CD14-positive monocyte (primary cell): ENCODE measurements at regions not wholly inside any gene's neighbourhood (a gene's known extent, or its start where the extent isn't known, plus 50 kb on each side); places are given as distances from the start of the nearest gene placed in this dataset.
"Not testable (repeated sequence)": the region's sequence is repeated elsewhere in the genome, so short reads cannot be mapped to it uniquely, and the experiment has no call there.

ENCODE experiments used
- DNase-seq, 3 donors: peaks; one replicate each; pipeline ENCODE4 v3.0.0-alpha.2; 2011 to 2022
- H2AFZ ChIP-seq: 2 replicates; pipeline ENCODE4 v1.6.0; 2012; ENCODE audit warnings: mild to moderate bottlenecking, low read depth, low read length, inconsistent platforms; ENCODE audit not compliant: insufficient read depth, poor library complexity, severe bottlenecking
- H3K27ac ChIP-seq, 2 donors: 1 replicate in 1 of 2; 2 replicates in 1 of 2; pipeline ENCODE4 v1.5.1; 2012 to 2013; ENCODE audit warnings: low read length in 2 of 2, control low read depth in 1 of 2, inconsistent platforms in 1 of 2, low read depth in 1 of 2, mild to moderate bottlenecking in 1 of 2
- H3K27me3 ChIP-seq, 2 donors: one replicate each; pipeline versions ENCODE4 v1.6.0 to v1.6.1; 2011 to 2013; ENCODE audit warnings: low read length in 2 of 2; ENCODE audit not compliant: control insufficient read depth in 2 of 2, insufficient read depth in 2 of 2
- H3K36me3 ChIP-seq, 2 donors: replicated peaks in 1 of 2; 1 replicate in 1 of 2; 2 replicates in 1 of 2; pipeline versions ENCODE4 v1.5.1 to v1.6.1; 2012 to 2013; ENCODE audit warnings: low read length in 2 of 2, control low read depth in 1 of 2, inconsistent platforms in 1 of 2, mild to moderate bottlenecking in 1 of 2; ENCODE audit not compliant: insufficient read depth in 2 of 2, control insufficient read depth in 1 of 2
- H3K4me1 ChIP-seq, 2 donors: 1 replicate in 1 of 2; 2 replicates in 1 of 2; pipeline versions ENCODE4 v1.5.1 to v1.6.1; 2012 to 2013; ENCODE audit warnings: low read length in 2 of 2, control low read depth in 1 of 2, inconsistent platforms in 1 of 2, mild to moderate bottlenecking in 1 of 2, moderate library complexity in 1 of 2; ENCODE audit not compliant: insufficient read depth in 2 of 2, control insufficient read depth in 1 of 2
- H3K4me2 ChIP-seq: replicated peaks from 2 replicates; pipeline ENCODE3; 2012; ENCODE audit warnings: low read length, moderate library complexity, mild to moderate bottlenecking; ENCODE audit not compliant: poor library complexity, severe bottlenecking; ENCODE audit errors: extremely low read depth
- H3K4me3 ChIP-seq, 3 experiments: fragments of 200-600 bp in 1 of 3; sonication (generic) in 1 of 3; replicated peaks in 1 of 3; 1 replicate in 2 of 3; 2 replicates in 1 of 3; pipeline ENCODE4 v1.5.1; 2011 to 2013; ENCODE audit warnings: low read length in 3 of 3, mild to moderate bottlenecking in 3 of 3, control low read depth in 2 of 3, low read depth in 2 of 3, inconsistent platforms in 1 of 3, moderate library complexity in 1 of 3
- H3K79me2 ChIP-seq: 2 replicates; pipeline ENCODE4 v1.6.0; 2012; ENCODE audit warnings: mild to moderate bottlenecking, control low read depth, inconsistent platforms, low read length, moderate library complexity; ENCODE audit not compliant: insufficient read depth
- H3K9ac ChIP-seq: 2 replicates; pipeline ENCODE4 v1.6.0; 2017; ENCODE audit warnings: low read length, mild to moderate bottlenecking; ENCODE audit not compliant: insufficient read depth, poor library complexity, severe bottlenecking
- H3K9me3 ChIP-seq, 2 donors: replicated peaks in 1 of 2; 1 replicate in 1 of 2; 2 replicates in 1 of 2; pipeline versions ENCODE4 v1.5.1 to v1.6.1; 2012 to 2013; ENCODE audit warnings: low read length in 2 of 2, control low read depth in 1 of 2; ENCODE audit not compliant: control insufficient read depth in 1 of 2, insufficient read depth in 1 of 2
- H4K20me1 ChIP-seq: 2 replicates; pipeline ENCODE4 v1.6.0; 2012; ENCODE audit warnings: mild to moderate bottlenecking, low read length, control low read depth, moderate library complexity; ENCODE audit not compliant: insufficient read depth
- H3K27ac Mint-ChIP-seq, 7 donors: one replicate each; pipeline ENCODE4 v1.8.0; 2020; ENCODE audit warnings: mild to moderate bottlenecking in 7 of 7, mixed read lengths in 7 of 7, moderate library complexity in 6 of 7, inconsistent platforms in 2 of 7
- H3K27me3 Mint-ChIP-seq, 3 donors: one replicate each; pipeline ENCODE4 v1.8.0; 2021 to 2022; ENCODE audit warnings: low read depth in 3 of 3, mild to moderate bottlenecking in 3 of 3, mixed read lengths in 3 of 3, moderate library complexity in 3 of 3, inconsistent platforms in 1 of 3
- H3K36me3 Mint-ChIP-seq, 2 donors: one replicate each; pipeline ENCODE4 v1.8.0; 2020; ENCODE audit warnings: mixed read lengths in 2 of 2, inconsistent platforms in 1 of 2, mild to moderate bottlenecking in 1 of 2
- H3K4me1 Mint-ChIP-seq: one replicate; pipeline ENCODE4 v1.8.0; 2020; ENCODE audit warnings: mild to moderate bottlenecking, mixed read lengths
- H3K4me3 Mint-ChIP-seq, 2 donors: one replicate each; pipeline ENCODE4 v1.8.0; 2020; ENCODE audit warnings: mild to moderate bottlenecking in 2 of 2, mixed read lengths in 2 of 2, moderate library complexity in 1 of 2
- H3K9me3 Mint-ChIP-seq, 7 donors: one replicate each; pipeline ENCODE4 v1.8.0; 2020 to 2022; ENCODE audit warnings: mixed read lengths in 7 of 7, mild to moderate bottlenecking in 6 of 7, moderate library complexity in 6 of 7, inconsistent platforms in 2 of 7
- CTCF ChIP-seq: fragments of 200-600 bp; IDR thresholded peaks from one replicate; pipeline ENCODE4 v1.8.0; 2022; ENCODE audit warnings: antibody characterized with exemption, mild to moderate bottlenecking
- WGBS: methylation state at CpG from one replicate; pipeline ENCODE4 v1.1.5; 2013; ENCODE audit warnings: missing lambda C conversion rate; ENCODE audit not compliant: insufficient coverage; 5-methylcytosine and 5-hydroxymethylcytosine counted together
- intact Hi-C, 2 donors: fragments of 100-400 bp; cut with micrococcal nuclease; formaldehyde crosslinking; loops; one replicate each; pipeline versions ENCODE4 v1.15.0 to v1.15.1; 2023

GRCh38 chr12:9468998-9469397, 138.7 kb downstream of the KLRB1 start:
- 20% methylated on average over 4 of the region's 6 CpGs for WGBS
- DNase-seq = peak in 2 of 3 donors; percentile 34 to 41
- H3K4me2 ChIP-seq, H3K27me3 ChIP-seq, H3K9me3 Mint-ChIP-seq, H3K9ac ChIP-seq, H3K36me3 ChIP-seq, H3K79me2 ChIP-seq, H4K20me1 ChIP-seq, H3K27me3 Mint-ChIP-seq, H3K27ac ChIP-seq, intact Hi-C loops, H3K36me3 Mint-ChIP-seq, H2AFZ ChIP-seq, H3K4me1 ChIP-seq, H3K9me3 ChIP-seq, H3K4me3 ChIP-seq: not testable (repeated sequence)
- Mint-ChIP-seq H3K27ac (peak overlapping the region in 2 of 7 donors; percentile 37 to 52), H3K4me3 (peak overlapping the region in 1 of 2 donors; percentile 51), H3K4me1 (peaks cover 14% of the 10 kb centered on the region)
- TF ChIP-seq CTCF = peak; percentile 33

- WGBS = no CpG with 5 or more reads among the region's 1 CpG
- H3K4me1 ChIP-seq, H3K79me2 ChIP-seq, H3K36me3 Mint-ChIP-seq, H3K4me3 Mint-ChIP-seq, H3K4me3 ChIP-seq, intact Hi-C loops, H3K27me3 ChIP-seq, DNase-seq, H3K27me3 Mint-ChIP-seq, H3K27ac ChIP-seq, H3K9ac ChIP-seq, H3K4me2 ChIP-seq, H2AFZ ChIP-seq, H3K9me3 ChIP-seq, H3K36me3 ChIP-seq, H4K20me1 ChIP-seq, H3K9me3 Mint-ChIP-seq: not testable (repeated sequence)
- Mint-ChIP-seq H3K27ac (peak overlapping the region in 1 of 7 donors; percentile 35), H3K4me1 (peaks cover 12% of the 10 kb centered on the region)
These were observed 139.6 kb downstream of the KLRB1 start for GRCh38 chr12:9468144-9468543.
